ENCODE measurements at regions not wholly inside any gene's neighbourhood (a gene's known extent, or its start where the extent isn't known, plus 50 kb on each side); places are given as distances from the start of the nearest gene placed in this dataset.

DNA sequence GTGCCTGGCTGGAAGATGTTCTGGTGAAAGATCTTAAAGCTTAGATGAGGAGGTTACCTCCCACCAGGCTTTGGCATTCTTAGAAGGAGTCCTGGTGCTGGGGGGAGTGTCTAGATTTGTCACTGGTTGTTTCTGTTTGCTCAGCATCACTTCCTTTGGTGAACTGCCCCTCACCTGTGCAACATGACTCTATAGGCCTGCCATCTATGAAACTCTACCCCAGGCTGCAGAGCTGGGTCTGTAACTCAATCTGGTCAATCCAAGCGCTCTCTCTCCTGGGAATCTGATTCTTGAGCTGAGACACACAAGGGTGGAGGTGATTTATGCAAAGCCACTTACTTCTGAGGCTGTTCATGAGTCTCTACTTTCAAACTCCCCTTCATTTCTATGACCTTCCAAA is 399.4 kb downstream of the NPIPA7 start:
- TF ChIP-seq, protein P1, sequence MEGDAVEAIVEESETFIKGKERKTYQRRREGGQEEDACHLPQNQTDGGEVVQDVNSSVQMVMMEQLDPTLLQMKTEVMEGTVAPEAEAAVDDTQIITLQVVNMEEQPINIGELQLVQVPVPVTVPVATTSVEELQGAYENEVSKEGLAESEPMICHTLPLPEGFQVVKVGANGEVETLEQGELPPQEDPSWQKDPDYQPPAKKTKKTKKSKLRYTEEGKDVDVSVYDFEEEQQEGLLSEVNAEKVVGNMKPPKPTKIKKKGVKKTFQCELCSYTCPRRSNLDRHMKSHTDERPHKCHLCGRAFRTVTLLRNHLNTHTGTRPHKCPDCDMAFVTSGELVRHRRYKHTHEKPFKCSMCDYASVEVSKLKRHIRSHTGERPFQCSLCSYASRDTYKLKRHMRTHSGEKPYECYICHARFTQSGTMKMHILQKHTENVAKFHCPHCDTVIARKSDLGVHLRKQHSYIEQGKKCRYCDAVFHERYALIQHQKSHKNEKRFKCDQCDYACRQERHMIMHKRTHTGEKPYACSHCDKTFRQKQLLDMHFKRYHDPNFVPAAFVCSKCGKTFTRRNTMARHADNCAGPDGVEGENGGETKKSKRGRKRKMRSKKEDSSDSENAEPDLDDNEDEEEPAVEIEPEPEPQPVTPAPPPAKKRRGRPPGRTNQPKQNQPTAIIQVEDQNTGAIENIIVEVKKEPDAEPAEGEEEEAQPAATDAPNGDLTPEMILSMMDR (IDR thresholded peaks at IDR 0.05 in 8 of 11, conservative IDR thresholded peaks at IDR 0.05 in 3 of 11), result no peak
- no peak for TF ChIP-seq POLR2A (IDR thresholded peaks at IDR 0.05)
- no peak for TF ChIP-seq POLR2AphosphoS5 (IDR thresholded peaks at IDR 0.05)
